GM20431 (cell line): ENCODE measurements at regions not wholly inside any gene's neighbourhood (a gene's known extent, or its start where the extent isn't known, plus 50 kb on each side); places are given as distances from the start of the nearest gene placed in this dataset.

Source experiments
- in situ Hi-C: fragments of 300-500 bp; cut with MseI, MboI; formaldehyde crosslinking; loops from one replicate; pipeline ENCODE4 v1.15.0; 2020; ENCODE audit warnings: low sequenced_read_pairs; ENCODE audit not compliant: unreplicated experiment

DNA sequence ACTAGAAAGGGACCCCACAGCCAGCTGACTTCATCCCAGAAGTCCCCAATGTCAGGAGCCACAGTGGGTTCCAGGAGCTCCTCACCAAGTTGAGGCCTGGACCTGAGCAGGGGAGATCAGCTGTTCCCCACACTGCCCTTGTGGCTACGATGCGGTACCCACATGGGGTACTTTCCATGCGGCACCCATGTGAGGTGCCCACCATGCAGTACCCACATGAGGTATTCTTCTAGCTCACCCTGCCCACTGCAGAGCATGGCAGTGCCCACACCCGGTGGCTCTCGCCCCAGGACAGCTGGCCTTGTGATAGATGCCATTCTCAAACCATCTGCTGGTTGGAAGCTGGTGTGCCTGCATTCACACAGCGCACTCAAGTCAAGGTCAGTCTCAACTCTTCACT, 136.3 kb upstream of the PDE1C start:
- in situ Hi-C loops, result loop anchor here (25.0 kb wide), 1 partner anchor 469 kb away; no protein-coding TSS in a partner anchor

DNA sequence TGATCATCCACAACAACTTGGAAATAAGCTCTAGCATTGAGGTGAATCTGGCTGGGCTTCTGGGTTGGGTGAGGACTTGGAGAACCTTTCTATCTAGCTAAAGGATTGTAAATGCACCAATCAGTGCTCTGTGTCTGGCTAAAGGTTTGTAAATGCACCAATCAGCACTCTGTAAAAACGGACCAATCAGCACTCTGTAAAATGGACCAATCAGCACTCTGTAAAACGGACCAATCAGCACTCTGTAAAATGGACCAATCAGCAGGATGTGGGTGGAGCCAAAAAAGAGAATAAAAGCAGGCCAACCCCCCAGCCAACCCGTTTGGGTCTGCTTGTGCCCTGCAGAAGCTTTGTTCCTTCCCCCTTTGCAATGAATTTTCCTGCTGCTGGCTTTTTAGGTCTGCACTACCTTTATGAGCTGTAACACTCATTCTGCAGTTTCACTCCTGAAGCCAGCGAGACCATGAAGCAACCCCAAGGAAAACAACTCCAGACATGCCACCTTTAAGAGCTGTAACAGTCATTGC, 135.2 kb upstream of the PDE1C start:
- in situ Hi-C loops, result loop anchor here (25.0 kb wide), 1 partner anchor 468 kb away; no protein-coding TSS in a partner anchor

DNA sequence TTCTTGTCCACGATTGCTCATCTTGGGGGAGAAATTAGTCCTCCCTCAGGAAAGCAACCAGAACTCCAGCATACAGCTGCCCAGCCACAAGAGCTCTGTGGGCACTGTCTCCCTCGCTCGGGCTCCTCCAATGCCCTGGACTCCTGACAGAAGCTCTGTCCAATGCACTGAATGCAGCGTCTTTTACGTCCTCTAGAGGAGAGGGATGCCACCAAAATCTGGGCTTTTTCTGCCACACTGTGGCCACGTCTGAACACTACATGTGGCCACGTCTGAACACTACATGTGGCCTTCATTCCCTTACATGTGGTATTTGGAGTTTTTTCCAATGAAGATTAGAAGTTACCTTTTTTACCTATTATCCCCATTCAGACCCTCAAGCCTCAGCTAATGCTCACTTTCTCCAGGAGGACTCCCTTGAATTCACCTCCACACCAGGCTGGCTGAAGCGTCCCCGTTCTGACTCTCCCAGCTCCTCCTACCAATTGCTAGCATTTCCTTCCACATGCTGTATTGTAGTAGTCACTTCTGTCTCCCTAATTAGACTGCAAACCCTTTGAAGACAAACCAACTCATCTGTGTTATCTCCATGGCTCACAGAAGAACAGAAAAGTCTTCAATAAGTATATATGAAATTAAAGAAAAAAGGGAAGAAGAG, 134.3 kb upstream of the PDE1C start:
- in situ Hi-C loops, result loop anchor here (25.0 kb wide), 1 partner anchor 467 kb away; no protein-coding TSS in a partner anchor

DNA sequence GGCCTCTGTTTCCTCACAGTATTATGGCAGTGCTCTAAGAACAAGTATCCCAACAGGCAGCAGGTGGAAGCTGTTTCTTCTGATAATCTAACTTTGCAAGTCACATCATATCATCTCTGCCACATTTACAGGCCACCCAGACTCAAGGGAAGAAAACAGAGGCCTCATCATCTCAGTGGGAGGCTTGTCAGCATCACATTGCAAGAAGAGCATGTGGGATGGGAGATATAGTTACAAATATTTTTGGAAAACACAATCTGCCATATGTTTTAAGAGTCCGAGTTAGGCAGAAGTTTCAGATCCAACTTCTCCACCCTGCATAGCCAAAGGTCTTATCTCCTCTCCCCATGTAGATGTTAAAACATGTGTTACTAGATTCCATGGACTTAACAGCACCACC, 130.4 kb upstream of the PDE1C start:
- in situ Hi-C loops, result loop anchor here (25.0 kb wide), 1 partner anchor 463 kb away; no protein-coding TSS in a partner anchor

DNA sequence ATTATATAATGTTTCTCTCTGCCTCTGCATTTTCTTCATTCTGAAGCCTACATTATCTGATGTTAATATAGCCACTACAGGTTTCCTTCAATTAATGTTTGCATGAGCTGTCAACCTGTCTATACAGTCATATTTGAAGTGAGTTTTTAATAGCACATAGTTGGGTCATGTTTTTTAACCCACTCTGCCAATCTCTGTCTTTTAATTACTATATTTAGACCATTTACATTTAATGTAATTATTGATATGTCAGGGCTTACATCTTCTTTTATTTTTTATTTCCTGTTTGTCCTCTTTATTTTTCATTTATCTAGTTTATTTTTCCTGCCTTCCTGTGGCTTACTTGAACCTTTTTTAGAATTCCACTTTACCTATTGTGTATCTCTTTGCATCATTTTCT, 124.3 kb upstream of the PDE1C start:
- in situ Hi-C loops, result no loop called here

DNA sequence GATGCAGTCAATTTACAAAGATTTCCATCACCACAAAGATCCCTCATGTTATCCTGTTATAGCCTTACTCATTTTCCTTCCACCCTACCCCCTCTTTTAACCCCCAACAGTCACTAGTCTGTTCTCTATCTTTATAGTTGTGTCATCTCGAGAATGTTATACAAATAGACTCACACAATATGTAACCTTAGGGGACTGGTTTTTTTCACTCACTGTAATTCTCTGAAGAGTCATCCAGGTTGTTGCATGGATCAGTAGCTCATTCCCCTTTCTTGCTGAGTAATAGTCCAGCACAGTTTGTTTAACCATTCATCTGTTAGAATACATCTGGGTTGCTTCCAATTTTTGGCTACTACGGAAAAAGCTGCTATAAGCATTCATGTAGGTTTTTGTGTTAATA, 121.1 kb upstream of the PDE1C start:
- in situ Hi-C loops, result no loop called here

DNA sequence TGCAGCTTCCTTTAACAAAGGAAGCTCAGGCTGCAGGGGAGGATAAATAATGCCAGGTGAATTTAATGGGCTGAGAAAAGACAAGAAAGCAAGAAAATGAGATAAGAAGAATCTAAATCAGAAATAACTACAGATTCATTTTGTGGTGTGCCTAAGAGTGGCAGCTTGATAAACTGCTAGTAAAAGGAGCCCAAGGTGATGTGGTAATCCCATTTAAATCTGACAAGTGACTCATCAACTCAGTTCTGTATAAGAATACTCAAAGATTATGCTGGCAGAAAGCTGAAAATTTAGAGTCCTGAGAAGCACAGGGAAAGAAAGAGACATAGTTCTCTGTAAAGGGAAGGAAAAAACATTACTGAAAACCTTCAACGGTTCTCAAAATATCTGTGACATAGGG, 109.4 kb upstream of the PDE1C start:
- in situ Hi-C loops, result no loop called here

DNA sequence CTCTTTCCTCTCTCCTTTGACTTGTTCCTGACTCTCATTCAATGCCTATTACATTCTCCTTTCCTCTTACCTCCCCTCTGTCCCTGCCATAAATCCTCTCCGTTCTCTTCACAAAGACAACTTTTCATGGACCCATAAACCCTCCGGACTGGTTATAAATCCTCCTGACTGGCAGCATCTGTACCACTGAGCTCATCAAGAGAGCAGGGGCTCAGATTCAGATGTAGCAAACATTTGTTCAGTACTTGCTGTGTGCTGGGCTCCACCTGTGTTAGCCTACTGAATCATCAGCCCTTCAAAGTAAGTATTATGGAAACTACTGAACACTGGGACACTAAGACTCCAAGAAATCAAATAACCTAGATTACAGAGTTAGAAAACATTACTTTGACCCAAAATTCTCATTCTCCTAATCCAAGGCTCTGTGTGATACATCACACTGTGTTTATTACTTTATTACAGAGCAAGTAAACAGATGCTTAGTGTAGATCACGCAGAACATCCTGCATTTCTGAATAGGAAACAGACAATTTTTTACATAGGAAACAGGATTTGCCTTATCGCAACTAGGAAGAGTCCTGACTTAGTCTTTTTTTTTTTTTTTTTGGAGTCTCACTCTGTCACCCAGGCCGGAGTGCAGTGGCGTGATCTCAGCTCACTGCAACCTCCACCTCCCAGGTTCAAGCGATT, 108.6 kb upstream of the PDE1C start:
- in situ Hi-C loops, result no loop called here

DNA sequence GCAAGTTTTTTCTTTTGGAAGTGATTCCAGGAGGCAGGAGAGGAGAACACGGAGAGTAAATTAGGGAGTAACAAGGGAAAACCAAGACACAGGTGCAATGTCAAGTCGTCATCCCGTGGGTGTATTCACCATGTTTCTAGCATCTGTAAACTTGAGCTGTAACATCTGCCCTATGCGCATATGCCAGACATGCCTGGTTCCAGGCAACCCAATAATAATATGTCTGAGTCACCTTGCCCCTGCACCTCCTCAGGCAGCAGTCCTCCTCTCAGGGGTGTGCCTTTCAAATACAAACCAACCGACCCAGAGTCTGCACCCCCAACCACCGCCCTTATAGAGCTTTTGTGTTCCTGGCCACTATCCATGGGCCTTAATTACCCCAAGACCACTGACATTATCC, 107.0 kb upstream of the PDE1C start:
- in situ Hi-C loops, result no loop called here

DNA sequence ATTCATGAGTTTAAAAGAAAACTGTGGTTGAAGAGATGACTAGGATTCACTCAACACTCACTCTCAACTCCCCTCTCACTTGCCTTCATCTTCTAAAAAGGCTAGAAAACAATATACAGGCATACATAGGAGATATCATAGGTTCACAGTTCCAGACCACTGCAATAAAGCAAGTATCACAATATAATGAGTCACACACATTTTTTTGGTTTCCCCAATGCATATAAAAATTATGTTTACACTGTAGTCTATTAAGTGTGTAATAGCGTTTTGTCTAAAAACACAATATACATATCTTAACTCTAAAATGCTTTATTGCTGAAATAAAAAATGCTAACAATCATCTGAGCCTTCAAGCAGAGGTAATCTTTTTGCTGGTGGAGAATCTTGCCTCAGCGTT, 104.9 kb upstream of the PDE1C start:
- in situ Hi-C loops, result no loop called here

DNA sequence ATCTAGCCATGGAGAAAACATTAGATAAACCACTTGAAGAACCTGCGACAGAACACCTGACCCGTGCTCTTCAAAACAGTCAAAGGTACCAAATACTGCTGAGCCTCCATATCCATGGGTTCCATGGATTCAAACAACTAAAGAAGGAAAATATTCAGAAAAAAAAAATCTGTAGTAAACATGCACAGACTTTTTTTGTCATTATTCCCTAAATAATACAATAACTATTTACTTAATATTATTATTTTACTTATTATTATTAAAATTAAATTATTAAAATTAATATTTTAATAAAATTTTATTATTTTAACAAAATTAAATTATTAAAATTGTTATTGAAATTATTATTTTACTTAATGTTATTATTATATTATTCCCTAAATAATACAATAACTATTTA, 101.0 kb upstream of the PDE1C start:
- in situ Hi-C loops, result no loop called here

DNA sequence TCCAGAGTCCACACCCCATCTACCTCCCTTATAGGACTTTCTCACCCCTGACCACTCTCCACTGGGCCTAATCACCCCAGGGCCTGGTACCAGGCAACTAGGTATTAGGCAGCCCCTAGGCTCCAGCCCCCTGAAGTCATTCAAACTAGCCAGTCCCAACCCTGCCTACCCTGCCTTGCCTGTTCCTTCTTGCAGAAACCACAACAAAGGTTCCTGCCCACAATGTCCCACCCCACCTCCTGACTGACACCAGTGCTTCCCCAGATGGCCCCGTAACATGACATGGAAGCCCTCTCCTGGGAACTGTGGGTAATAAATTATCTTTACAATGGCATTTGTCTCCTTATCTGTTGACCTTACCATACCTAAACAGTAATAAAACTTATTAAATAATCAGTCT, 100.6 kb upstream of the PDE1C start:
- in situ Hi-C loops, result no loop called here

DNA sequence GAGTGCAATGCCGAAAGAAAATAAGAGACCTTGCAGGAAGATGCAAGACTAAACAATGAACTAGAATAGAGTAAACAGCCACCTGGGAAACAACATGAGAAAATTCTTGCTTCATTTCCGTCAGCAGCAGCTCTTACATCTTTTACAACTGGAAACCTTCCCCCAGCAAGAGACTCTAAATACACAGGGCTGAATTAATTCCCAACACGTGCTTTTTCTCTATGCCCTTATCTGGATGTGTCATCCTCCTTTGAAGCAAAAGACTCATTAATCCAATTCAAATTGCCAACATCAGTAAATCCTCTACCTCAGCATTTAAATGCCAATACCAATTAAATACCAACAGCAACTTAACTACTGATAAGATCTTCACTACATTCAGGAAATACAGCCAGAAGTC, 99.0 kb upstream of the PDE1C start:
- in situ Hi-C loops, result no loop called here

DNA sequence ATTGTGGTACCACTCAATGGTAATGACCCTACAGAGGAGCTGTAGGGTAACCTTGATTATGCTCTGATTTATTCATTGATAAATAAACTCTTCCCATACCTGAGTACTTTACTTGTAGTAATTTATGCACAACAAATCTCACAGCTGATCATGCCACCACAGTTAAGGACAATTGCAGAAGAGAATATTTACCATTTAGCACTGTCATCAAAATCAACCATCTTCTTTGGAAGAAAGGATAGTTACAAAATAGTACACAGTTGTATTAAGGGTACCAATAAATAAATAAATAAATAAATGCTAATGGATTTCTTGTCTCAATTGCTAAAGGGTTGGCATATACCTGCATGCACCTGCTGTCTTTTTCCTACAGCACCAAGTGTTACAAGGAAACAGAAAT, 97.6 kb upstream of the PDE1C start:
- in situ Hi-C loops, result no loop called here

DNA sequence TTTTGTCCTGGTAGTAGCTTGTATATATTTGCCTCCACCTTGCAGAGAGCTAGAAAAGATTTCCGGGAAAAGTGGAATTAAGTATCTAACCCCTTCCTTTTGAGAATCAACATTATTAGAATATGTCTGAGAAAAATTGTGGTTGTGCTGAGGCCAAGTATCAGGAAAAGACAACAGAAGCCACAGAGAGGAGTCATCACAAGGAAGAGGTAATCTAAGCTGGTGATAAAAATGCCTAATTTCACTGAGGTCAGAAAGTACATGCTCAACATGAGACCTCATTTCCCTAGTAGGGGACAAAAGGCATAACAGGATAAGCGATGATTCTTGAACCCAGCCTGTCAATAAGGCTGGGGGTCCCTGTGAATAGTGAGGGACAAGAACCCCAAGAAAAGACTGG, 97.0 kb upstream of the PDE1C start:
- in situ Hi-C loops, result no loop called here

DNA sequence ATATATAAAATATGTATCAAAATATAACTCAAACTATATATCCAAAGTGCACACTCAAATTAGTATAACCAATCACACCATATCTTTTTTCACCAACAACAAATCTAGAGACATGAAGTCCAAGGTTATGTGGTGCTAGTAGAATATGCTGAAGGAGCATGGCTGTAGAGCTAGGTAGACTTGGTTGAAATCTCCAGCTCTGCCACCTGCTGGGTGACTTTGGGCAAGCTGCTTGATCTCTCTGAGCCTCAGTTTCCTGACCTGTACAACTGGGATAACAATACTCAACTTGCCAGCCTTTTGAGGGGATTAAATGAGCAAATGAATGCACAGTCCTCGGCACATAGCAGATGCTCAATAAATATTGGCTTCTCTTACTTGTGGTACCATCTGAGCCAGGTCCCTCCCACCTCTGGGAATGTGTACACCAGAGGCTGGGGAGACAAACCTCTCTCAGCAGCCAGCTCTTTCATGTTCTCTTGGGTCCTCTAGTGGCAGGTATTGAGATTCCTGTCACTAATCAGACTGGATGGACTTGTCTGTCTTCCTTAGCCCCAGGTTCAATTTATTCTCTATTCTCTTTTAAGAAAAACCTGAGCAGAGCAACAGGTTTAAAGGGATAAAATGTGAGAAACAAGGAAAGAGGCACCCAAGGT, 94.3 kb upstream of the PDE1C start:
- in situ Hi-C loops, result no loop called here

DNA sequence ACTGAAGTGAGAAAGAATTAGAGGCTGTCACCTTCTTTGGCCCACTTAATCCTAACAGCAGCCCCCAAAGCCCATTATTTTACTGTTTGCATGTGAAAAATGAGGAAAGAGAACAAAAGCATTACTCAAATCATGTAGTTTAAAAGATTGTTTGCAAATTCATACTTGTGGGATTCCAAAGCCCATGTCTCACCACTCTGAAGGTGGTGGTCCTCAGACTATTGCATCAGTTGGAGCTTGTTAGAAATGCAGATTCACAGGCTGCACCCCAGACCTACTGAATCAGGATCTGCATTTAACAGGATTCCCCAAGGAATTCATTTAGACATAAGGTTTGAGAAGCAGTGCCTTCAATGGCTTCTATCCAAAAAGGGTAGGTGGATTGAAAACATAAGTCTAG, 93.7 kb upstream of the PDE1C start:
- in situ Hi-C loops, result no loop called here

DNA sequence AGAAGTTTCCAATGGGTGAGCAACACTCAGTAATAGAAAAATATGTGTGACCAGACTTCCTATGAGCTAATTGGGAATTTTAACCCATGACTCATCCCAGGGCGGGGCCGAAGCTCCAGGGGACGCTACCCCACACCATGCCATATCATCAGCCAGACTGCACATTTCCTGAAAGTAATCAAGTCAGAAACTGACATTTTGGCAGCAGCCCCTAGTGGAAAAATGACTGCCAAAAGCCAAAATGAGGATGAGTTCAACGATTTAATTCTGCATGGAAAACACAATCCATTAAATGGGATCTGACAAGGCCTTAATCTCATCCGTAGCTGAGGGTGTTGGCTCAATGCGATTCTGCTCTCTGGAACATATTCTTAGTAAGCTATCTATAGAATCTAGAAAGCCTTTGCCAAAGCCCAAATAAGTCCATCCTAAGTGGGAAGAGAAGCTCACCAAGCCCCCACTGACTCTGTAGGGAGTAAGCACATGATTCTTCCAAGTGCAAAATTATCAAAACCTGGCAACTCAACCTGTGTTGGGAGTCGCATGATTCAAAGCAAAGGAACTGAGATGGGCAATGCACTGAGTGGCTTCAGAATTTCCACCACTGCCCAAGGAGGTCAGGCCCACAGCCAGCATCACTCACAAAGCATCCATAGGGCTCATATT, 93.1 kb upstream of the PDE1C start:
- in situ Hi-C loops, result no loop called here

DNA sequence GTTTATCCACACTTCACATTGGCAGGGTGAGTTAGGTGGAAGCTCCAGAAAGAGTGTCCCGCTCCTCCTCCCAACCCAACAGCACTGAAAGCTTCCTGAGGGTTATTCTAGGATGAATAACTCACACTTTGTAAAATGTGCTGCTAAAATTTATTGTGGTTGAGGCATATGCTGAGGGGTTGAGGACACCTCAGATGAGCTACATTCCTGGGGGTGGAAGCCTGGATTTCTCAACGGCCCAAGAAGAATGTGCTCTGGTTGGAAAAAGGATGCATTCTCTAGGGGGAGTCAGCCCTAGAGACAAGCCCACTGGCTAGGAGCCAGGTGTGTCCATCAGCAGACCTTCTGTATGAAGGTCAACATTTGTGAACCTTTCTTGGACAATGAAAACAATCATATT, 91.5 kb upstream of the PDE1C start:
- in situ Hi-C loops, result no loop called here
